ENCODE measurements at regions not wholly inside any gene's neighbourhood (a gene's known extent, or its start where the extent isn't known, plus 50 kb on each side); places are given as distances from the start of the nearest gene placed in this dataset.
"Not testable (repeated sequence)": the region's sequence is repeated elsewhere in the genome, so short reads cannot be mapped to it uniquely, and the experiment has no call there.

DNA sequence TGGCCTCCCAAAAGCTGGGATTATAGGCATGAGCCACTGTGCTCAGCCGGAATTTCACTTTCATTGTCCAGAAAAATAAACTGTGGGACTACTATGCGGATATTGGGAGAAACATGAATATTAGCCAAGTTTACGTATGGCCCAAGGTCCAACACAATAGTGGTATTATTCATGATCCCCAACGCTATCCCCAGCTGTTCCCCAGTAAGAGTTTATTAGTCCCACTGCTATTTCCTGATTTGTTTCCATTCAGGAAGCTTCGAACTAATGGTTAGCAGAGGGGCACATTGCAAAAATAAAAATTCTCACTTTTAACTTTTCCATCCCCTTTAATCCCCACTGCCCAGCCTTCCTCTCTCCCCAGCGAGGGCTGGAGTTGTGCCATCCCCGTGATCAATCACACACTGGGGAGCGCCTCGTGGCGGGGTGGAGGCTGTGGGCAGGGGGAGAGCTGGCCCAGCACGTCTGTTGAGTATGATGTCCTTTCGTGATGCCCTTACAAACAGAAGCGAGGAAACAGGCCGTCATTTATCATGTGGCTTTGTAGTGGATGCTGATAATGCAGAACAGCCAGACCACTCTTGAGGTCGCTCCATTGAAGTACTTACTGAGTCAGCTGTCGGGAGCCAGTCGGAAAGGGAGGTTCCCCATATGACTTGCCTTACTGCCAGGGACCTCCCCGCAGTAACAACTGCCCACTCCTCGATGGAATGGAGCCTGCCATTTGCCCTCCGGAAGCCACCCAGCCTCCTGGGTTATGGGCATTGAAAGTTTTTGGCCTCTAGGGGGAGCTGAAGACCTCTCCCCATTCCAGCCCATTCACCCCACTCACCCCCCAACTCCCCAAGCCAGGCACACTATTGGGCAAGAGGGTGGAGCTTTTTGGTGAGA is 117.0 kb downstream of the KDR start:
- Mint-ChIP-seq H3K4me1 (no peaks in the 10 kb centered on the region), H3K27ac (no peak overlapping the region), H3K4me3 (no peak overlapping the region), H3K9me3 (peaks cover 2% of the 10 kb centered on the region), H3K36me3 (no peaks in the 10 kb centered on the region)
- ATAC-seq = no peak
- DNase-seq (ENCODE audit: low spot score in 2 of 2) = no peak

DNA sequence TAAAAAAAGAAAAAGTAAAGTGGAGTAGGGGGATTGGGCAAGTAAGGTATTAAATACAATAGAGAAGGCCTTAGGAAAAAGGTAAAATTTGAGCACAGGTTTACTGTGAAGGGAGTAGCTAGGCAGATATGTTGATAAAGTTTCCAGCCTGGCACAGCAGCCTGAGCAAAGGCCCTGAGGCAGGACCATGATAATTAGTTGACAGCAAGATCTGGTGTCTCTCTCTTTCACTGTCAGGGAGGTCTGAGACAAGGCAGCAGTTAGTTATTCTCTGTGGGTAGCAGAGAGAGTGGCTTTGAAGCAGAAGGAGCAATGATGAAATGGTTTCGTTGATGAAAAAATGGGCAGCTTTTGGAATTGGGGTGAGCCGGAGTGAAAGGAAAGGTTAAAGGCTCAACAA is 119.5 kb downstream of the KDR start:
- H3K27ac Mint-ChIP-seq = no peak overlapping the region
- H3K9me3 Mint-ChIP-seq = peaks cover 2% of the 10 kb centered on the region
- ATAC-seq (no peak), DNase-seq (ENCODE audit: low spot score in 2 of 2) (no peak)
- no peak overlapping the region for H3K4me3 Mint-ChIP-seq
- H3K36me3 Mint-ChIP-seq = no peaks in the 10 kb centered on the region
- H3K4me1 Mint-ChIP-seq = no peaks in the 10 kb centered on the region

DNA sequence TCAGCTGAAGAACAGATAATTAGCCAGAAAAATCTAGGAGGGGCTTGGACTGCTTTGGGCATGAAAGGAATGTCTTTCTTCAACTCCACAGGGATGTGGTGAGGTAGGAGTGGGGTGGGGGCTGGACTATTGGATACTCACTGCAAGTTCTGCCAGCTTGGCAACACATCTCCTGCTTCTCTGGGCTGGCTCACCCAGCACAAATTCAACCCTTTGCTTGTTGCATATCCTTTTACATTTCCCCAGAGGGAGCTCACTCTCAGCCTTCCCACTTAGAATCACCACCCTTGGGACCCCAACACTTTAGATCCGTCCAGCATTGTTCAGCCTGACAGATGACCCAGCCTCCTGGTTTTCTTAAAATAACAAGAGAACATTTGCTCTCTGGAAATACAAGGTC is 120.6 kb downstream of the KDR start:
- DNase-seq (ENCODE audit: low spot score in 2 of 2) (no peak), ATAC-seq (no peak)
- peaks cover 2% of the 10 kb centered on the region for H3K9me3 Mint-ChIP-seq
- H3K27ac Mint-ChIP-seq = no peak overlapping the region
- no peak overlapping the region for H3K4me3 Mint-ChIP-seq
- no peaks in the 10 kb centered on the region for H3K4me1 Mint-ChIP-seq
- no peaks in the 10 kb centered on the region for H3K36me3 Mint-ChIP-seq

DNA sequence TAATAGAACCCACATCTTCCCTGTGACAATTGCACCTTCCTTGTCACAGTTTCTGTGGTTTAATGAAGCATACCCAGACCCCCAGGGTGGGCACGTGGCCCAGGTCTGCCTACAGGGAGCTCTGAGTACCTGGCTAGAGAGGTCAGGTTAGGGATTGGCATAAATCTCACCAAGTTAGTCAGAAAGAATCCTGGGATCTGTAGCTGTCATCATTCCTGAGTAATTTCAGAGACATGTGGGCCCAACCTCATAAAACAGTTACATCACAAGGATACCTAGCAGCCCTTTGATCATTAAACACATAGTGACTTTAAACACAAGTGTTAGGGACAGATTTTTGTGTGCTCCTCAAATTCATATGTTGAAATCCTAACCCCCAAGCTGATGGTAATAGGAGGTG is 123.0 kb downstream of the KDR start:
- DNase-seq (ENCODE audit: low spot score in 2 of 2) (no peak), ATAC-seq (no peak)
- Mint-ChIP-seq H3K36me3 (no peaks in the 10 kb centered on the region), H3K4me1 (no peaks in the 10 kb centered on the region), H3K27ac (no peak overlapping the region), H3K9me3 (no peaks in the 10 kb centered on the region), H3K4me3 (no peak overlapping the region)

DNA sequence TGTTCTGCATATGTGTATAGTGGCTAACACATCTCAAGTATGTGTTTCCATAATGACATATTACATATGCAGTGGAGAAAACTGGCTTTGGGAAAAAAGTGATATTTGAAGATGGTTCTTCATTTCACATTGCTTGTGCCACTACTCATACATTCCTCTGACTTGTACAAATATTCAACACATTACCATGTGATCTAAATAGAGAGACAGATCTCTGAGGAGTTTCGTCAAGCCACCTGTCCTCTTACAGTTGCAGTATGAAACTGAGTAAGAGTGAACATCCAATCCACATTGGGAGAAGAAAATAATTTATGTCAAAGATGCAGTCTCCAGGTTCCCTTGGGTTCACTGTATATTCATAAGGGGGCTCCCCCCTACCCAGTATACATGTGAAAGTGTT is 123.9 kb downstream of the KDR start:
- Mint-ChIP-seq H3K4me3 (no peak overlapping the region), H3K36me3 (no peaks in the 10 kb centered on the region), H3K4me1 (no peaks in the 10 kb centered on the region), H3K9me3 (no peaks in the 10 kb centered on the region), H3K27ac (no peak overlapping the region)
- no peak for ATAC-seq
- DNase-seq (ENCODE audit: low spot score in 2 of 2) = no peak

DNA sequence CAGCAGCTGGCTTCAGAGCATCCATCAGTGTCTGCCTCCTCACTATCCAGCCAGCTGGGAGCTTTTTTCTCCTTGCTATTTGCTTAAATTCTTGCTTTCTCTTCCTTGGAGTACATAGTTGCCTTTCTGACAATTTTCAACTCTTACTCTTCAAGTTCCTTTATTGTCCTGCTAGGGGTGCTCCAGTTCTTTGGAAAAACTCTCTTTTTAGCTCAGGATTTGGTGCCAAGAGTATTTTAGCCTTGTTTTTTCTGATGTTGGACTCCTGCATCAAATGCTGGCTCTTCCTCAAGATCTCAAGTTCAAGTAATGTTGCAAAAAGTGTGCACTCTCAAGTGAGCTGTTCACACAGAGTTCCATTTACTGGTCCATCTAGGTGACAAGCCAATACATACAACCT is 126.4 kb downstream of the KDR start:
- Mint-ChIP-seq H3K4me3 (no peak overlapping the region), H3K9me3 (no peaks in the 10 kb centered on the region), H3K4me1 (no peaks in the 10 kb centered on the region), H3K27ac (no peak overlapping the region), H3K36me3 (no peaks in the 10 kb centered on the region)
- no peak for ATAC-seq
- no peak for DNase-seq (ENCODE audit: low spot score in 2 of 2)

DNA sequence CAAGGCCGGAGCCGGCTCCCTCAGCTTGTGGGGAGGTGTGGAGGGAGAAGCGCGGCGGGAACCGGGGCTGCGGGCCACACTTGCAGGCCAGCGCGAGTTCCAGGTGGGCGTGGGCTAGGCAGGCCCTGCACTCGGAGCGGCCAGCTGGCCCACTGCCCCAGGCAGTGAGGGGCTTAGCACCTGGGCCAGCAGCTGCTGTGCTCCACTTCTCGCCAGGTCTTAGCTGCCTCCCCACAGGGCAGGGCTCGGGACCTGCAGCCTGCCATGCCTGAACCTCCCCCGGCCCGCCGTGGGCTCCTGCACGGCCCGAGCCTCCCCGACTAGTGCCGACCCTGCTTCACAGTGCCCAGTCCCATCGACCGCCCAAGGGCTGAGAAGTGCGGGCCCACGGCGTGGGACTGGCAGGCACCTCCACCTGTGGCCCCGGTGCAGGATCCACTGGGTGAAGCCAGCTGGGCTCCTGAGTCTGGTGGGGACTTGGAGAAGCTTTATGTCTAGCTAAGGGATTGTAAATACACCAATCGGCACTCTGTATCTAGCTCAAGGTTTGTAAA is 131.8 kb downstream of the KDR start:
- not testable (repeated sequence) for DNase-seq (ENCODE audit: low spot score in 2 of 2); ATAC-seq; H3K4me3 Mint-ChIP-seq; H3K27ac Mint-ChIP-seq; H3K4me1 Mint-ChIP-seq; H3K36me3 Mint-ChIP-seq
- H3K9me3 Mint-ChIP-seq = peaks cover 14% of the 10 kb centered on the region

DNA sequence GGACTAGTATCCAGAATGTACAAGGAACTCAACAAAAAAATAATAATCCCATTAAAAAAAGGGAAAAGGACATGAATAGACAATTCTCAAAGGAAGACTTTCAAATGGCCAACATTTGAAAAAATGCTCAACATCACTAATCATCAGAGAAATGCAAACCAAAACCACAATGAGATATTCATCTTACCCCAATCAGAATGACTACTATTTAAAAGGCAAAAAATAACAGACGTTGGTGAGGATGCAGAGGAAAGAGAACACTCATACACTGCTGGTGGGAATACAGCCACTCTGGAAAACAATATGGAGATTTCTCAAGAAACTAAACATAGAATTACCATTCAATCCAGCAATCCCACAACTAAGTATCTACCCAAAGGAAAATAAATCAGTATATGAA is 133.1 kb downstream of the KDR start:
- no peaks in the 10 kb centered on the region for H3K36me3 Mint-ChIP-seq
- no peak for ATAC-seq
- DNase-seq (ENCODE audit: low spot score in 2 of 2) = no peak
- H3K9me3 Mint-ChIP-seq = peaks cover 24% of the 10 kb centered on the region
- H3K4me3 Mint-ChIP-seq = no peak overlapping the region
- no peaks in the 10 kb centered on the region for H3K4me1 Mint-ChIP-seq
- no peak overlapping the region for H3K27ac Mint-ChIP-seq

DNA sequence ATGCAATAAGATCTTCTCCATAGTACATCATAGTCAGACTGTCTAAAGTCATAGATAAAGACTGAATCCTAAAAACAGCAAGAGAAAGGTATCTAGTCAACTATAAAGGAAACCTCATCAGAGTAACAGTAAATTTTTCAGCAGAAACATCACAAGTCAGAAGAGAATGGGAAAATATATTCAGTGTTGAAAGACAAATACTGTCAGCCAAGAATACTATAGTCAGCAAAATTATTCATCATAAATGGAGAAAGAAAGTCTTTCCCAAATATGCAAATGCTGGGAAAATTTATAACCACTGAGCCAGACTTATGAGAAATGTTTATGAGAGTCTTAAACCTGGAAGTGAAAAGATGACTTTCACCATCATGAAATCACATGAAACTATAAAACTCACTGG is 136.7 kb downstream of the KDR start:
- Mint-ChIP-seq H3K27ac (no peak overlapping the region), H3K36me3 (no peaks in the 10 kb centered on the region), H3K4me1 (no peaks in the 10 kb centered on the region), H3K9me3 (peaks cover 26% of the 10 kb centered on the region), H3K4me3 (no peak overlapping the region)
- ATAC-seq (no peak), DNase-seq (ENCODE audit: low spot score in 2 of 2) (no peak)

DNA sequence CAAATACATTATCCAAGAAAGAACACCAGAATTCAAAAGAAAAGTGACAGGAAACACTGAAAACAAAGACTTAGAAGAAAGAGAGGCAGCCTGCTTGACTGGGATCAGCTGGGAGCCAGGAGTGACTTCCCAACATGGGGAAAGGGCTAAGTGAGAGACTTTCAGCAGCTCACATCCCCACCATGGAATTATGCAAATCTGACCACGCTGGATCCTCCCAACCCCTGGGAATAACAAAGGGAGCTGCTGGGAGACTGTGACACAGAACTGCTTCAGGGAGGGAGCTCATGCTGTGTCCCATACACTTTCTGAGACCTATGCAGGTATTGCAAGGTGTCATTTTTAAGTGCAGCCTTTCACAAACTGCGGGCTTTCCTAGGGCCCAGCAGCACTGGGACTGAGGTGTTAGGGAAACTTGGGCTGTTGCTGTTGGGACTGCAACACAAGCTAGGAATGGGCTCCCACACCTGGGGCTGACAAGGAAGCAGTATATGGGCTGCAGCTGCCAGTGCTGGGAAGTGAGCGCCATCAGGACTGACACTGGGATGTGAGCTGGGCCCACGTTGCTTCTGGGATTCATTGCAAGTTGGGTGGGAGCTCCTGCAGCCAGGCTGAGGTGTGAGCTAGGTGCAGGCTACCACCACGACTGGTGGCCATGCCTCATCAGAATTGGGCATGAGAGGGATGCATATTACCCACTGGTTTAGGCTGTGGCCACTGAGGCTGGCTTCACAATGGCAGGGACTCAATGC is 139.1 kb downstream of the KDR start:
- no peak overlapping the region for H3K4me3 Mint-ChIP-seq
- ATAC-seq (no peak), DNase-seq (ENCODE audit: low spot score in 2 of 2) (no peak)
- no peak overlapping the region for H3K27ac Mint-ChIP-seq
- H3K9me3 Mint-ChIP-seq = peaks cover 23% of the 10 kb centered on the region
- H3K36me3 Mint-ChIP-seq = no peaks in the 10 kb centered on the region
- H3K4me1 Mint-ChIP-seq = no peaks in the 10 kb centered on the region

DNA sequence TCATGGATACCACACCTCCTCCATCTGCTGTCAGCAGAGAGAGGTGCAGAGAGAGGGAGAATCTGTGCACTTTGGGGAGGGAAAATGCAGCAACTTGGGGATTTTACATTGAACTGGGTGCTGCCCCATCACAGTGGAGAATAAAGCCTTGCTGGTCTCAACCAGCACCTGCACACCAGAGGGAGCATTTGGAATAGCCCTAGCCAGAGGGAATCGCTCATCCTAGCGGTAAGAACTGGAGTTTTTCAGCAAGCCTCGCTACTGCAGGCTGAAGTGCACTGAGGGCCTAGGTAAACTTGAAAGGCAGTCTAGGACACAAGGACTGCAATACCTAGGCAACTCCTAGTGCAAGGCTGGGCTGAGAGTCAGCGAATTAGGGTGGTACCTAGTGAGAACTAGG is 148.7 kb downstream of the KDR start:
- Mint-ChIP-seq H3K4me3 (no peak overlapping the region), H3K4me1 (no peaks in the 10 kb centered on the region), H3K9me3 (peaks cover 2% of the 10 kb centered on the region), H3K36me3 (no peaks in the 10 kb centered on the region), H3K27ac (no peak overlapping the region)
- ATAC-seq (peak; percentile 19), DNase-seq (ENCODE audit: low spot score in 2 of 2) (no peak)

DNA sequence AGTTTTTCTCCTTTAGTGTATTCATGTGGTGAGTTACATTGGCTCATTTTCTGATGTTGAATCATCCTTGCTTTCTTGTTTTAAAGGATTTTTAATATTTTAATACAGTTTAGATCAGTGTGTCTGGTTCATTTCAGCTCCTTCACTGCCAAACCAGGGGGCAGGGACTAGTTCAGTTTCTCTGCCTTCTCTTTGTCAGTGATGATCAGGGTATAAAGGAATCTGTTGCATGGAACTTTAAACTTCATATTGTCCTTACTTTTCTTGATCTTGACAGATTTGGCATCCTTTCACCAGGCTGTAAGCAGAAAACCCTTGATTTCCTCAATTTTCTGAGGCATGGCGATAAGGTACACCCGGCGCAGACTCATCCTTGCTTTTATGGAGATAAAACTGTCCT is 149.4 kb downstream of the KDR start:
- no peaks in the 10 kb centered on the region for H3K36me3 Mint-ChIP-seq
- H3K4me3 Mint-ChIP-seq = no peak overlapping the region
- H3K9me3 Mint-ChIP-seq = peaks cover 2% of the 10 kb centered on the region
- DNase-seq (ENCODE audit: low spot score in 2 of 2) (no peak), ATAC-seq (no peak)
- no peaks in the 10 kb centered on the region for H3K4me1 Mint-ChIP-seq
- H3K27ac Mint-ChIP-seq = no peak overlapping the region

DNA sequence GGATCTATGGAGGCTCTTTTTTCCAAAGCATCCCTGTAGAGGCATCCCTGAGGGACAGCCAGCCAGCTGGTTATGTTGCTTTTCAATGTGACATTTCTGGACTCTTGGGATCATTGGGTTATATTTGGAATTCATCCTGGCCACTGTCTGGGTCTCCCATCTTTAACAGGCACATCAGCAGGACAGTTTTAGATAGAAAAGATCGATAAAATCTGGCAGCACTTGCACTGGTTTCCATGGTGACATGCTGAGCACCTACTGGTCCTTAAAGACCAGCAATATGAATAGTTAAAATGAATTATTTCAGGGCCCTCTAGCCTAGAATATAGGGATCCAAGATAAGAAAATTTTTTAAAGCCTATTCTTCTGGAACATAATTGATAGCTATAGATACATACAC is 151.6 kb downstream of the KDR start:
- no peaks in the 10 kb centered on the region for H3K9me3 Mint-ChIP-seq
- H3K36me3 Mint-ChIP-seq = no peaks in the 10 kb centered on the region
- no peaks in the 10 kb centered on the region for H3K4me1 Mint-ChIP-seq
- H3K27ac Mint-ChIP-seq = no peak overlapping the region
- DNase-seq (ENCODE audit: low spot score in 2 of 2) (no peak), ATAC-seq (no peak)
- H3K4me3 Mint-ChIP-seq = no peak overlapping the region

DNA sequence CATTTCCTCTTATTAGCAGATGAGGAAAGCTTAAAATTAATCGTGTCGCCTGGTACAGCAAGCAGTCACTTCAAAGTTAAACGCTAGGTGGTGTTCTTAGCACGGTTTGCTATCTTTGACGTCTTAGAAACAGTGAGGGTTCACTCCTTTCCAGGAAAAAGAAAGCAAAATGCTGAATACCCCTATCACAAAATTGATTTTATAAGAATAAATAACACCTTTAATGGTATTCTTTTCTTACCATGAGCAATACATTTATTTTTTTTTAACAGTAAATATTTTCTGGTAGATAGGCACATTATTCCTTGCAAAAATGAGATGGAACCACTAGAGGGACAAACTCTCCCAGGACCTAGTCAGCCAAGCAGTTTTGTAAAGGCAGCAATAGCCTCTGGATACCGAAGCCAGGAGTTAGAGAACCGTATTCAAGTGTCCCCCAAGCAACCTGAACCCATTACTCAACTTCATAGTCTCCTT is 153.9 kb downstream of the KDR start:
- H3K27ac Mint-ChIP-seq = no peak overlapping the region
- no peaks in the 10 kb centered on the region for H3K4me1 Mint-ChIP-seq
- ATAC-seq = no peak
- no peaks in the 10 kb centered on the region for H3K36me3 Mint-ChIP-seq
- H3K4me3 Mint-ChIP-seq = no peak overlapping the region
- DNase-seq (ENCODE audit: low spot score in 2 of 2) = no peak
- H3K9me3 Mint-ChIP-seq = no peaks in the 10 kb centered on the region

DNA sequence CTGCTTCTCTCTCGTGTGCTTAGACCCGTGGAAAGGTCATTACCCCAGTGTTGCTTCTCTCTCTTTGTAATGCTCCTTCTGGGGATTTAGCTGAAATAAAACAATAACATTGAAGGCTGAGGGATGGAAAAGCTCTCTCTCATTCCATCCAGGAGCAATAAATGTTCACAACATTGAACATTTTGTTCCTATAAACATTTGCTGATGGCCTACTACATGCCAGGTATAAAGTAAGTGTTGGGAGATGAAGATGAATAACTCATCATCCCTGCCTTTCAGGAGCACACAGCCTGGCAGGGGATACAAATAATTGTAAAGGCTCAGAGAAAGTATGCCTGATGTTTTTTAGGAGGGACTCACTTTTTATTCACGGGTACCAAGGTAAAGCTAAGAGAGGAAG is 158.1 kb downstream of the KDR start:
- Mint-ChIP-seq H3K4me1 (no peaks in the 10 kb centered on the region), H3K9me3 (no peaks in the 10 kb centered on the region), H3K27ac (no peak overlapping the region), H3K4me3 (no peak overlapping the region), H3K36me3 (no peaks in the 10 kb centered on the region)
- ATAC-seq (no peak), DNase-seq (ENCODE audit: low spot score in 2 of 2) (no peak)

Data from stimulated activated effector memory CD8-positive, alpha-beta T cell treated with anti-CD3 and anti-CD28 coated beads, Interleukin-12 subunit alpha, Interleukin-12 subunit beta, amount 100 ng/mL, for 72 hours (primary cell).